NCI-H82 treated with DMSO at 0.1 percent for 48 hours (cell line): ENCODE measurements at regions not wholly inside any gene's neighbourhood (a gene's known extent, or its start where the extent isn't known, plus 50 kb on each side); places are given as distances from the start of the nearest gene placed in this dataset.

Experiments
- DNase-seq: peaks from one replicate; lab custom pipeline; 2025; ENCODE audit not compliant: unreplicated experiment; lab: John Stamatoyannopoulos, UW

DNA sequence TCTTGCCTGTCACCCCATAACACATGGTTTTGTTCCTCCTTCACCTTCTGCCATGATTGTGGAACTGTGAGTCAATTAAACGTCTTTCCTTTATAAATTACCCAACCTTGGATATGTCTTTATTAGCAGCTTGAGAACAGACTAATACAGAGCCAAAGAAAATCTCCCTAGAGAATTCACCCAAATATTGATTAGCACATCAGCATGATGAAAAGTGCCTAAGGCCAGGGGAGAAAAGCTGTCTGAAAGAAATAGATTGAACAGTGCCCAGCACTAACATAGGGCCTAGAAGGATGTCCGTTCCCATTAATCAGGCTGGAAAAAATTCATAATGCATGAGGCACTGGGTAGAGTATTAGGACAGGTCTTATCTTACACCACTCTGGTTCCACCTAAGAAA, 111.9 kb upstream of the CALN1 start:
- DNase-seq = no peak

DNA sequence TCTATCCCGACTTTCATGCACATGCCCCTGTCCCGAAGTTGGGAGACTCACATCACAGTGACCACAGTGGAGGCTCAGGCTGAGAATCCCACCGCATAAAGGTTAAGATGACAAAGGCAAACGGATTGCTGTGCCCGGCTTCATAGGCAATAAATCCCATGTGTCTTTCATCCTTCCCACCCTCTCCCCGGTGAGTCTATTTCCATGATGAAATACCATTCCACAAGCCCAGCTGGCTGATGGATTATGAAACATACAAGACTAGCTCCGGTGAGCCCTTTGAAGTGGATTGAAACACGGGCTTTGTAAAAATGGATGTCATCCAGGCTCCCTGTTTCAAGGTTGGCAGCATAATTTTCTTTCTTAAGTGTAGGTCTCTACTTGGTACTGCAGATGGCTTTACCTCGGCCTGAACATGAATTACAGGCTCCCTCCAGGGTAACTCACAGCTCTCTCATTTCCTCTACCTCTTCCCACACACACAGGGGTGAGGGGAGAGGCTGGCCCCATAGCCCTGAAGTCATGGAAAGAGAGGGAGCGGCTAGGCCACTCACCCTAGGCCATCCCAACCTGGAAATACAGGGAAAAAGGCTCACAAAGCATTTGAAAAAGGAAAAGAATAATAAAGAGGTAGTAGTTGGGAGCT, 92.0 kb upstream of the CALN1 start:
- DNase-seq = no peak

- DNase-seq = no peak
Measured at GRCh38 chr7:72503644-72504043, 91.5 kb upstream of the CALN1 start.

DNA sequence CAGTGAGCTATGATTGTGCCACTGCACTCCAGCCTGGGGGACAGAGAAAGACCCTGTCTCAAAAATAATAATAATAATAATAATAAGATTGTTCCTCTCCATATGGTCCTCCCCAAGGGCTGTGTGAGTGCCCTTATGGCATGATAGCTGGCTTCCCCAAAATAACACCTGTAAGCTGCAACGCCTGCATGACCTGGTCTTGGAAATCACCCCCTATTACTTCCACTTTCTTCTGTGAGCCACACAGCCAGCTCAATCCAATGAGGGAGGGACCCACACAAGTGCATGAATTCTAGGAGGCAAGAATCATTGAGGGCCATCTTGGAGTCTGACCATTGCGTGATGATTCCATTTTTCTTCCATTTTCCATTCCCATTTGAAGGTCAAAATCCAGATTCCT, 82.7 kb upstream of the CALN1 start:
- DNase-seq = no peak

- peak; percentile 17 for DNase-seq
Measured at GRCh38 chr7:72493850-72494661, 81.9 kb upstream of the CALN1 start.

DNA sequence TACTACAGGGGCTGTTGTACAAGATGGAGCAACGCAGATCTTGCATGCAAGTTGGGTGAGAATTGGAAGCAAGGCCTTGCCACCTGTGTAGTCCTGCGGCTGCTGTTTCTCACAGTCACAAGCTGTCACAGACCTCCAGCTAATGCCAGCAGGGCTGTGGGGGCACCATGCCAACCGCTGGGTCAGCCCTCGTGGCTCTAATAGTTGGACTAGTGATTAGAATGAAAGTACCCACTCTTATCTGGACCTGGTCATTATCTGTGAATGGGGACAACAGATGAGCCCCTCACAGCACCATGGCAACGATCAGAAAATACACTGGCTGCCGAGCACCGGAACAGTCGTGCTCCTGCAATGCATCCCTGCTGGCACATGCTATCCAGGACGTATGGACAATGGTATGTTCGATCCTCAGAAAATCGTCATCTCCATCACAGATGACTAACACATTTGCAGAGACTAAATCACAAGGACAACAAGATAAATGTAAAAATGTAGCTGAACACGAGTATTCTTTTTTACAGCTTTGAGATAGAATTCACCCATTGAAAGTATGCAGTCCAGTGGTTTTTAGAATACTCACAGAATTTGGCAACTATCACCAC, 80.4 kb upstream of the CALN1 start:
- no peak for DNase-seq

GRCh38 chr7:72490301-72490700, 78.2 kb upstream of the CALN1 start:
- no peak for DNase-seq

- no peak for DNase-seq
Measured at GRCh38 chr7:72481934-72482333, 69.8 kb upstream of the CALN1 start.

GRCh38 chr7:72476608-72477305, 64.6 kb upstream of the CALN1 start:
- DNase-seq = no peak

DNA sequence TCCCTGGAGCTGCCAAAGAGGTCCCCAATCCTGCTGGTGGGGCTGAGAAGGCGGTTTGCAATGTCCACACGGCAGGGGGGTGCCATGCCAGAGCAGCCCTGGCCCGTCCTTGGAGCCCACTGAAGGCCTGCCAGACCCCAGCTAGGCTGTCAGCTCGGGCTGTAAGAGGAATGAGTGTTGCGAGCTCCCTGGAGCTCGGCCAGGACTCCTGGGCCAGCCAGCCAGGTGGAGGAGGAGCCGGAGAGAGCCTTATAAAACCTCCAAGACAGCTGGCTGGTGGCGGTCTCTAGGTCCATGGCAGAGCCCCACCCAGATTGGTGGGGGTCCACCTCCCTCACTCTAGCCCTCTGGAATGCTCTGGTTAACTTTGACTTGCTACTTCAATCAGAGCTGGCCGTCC, 55.1 kb upstream of the CALN1 start:
- no peak for DNase-seq

DNA sequence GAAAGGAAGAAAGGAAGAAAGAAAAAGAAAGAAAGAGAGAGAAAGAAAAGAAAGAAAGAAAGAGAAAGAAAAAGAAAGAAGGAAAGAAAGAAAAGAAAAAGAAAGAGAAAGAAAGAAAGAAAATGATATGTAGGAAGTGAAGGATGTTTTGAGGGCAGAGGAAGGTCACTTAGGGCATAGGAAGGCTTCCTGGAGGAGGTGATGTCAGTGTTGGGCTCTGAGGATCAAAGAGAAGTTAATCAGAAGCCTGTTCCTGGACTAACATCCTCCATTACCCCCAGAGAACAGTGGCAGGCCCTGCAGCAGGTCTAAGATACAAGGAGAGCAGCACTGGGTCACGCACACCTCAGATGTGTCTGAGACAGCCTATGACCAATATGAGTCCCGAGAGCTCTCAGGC, 54.7 kb upstream of the CALN1 start:
- DNase-seq = no peak

DNA sequence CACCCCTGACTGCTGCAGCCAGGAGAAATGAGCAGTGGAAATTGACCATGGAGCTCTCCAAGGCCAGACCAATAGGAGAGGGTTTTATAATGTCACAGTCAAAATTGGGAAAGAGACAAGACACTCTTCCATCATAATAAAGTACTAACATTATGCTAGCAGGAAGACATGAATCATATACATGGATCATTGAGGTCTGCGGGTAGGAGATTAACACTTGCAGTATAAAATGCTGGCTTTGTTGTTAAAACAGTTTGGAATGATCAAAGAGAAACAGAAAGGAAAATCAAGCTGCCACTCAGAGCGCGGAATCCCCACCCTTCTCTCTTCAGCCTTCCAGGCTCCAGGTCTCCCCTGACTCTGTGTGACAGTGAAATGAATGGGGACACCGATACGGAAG, 53.4 kb upstream of the CALN1 start:
- no peak for DNase-seq

DNA sequence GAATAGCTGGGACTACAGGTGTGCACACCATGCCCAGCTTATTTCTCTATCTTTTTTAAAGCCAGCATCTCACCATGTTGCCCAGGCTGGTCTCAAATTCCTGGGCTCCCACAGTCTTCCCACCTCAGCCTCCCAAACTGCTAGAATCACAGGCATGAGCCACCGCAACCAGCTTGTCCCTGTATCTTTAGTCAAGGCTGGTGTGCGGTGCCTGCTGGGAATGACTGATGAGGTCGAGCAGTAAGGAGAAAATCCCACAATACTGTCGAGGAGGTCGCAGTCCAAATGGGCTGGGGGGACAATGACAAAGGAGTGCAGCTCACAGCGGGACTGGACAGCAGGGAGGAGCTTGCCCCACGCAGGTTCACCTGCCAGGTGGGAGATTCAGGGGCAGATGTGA, 50.2 kb upstream of the CALN1 start:
- DNase-seq = no peak
